Keratinocyte (primary cell): ENCODE measurements at regions not wholly inside any gene's neighbourhood (a gene's known extent, or its start where the extent isn't known, plus 50 kb on each side); places are given as distances from the start of the nearest gene placed in this dataset.

Experiments used
- DNase-seq: peaks from one replicate; pipeline ENCODE4 v3.0.0-alpha.2; 2011; ENCODE audit warnings: low read depth, missing footprints, low spot score
- FAIRE-seq: peaks from 2 replicates; lab custom pipeline; 2011; peaks lifted over from hg19 to GRCh38; lab: Jason Lieb, UNC
- H2AFZ ChIP-seq: 2 replicates; pipeline ENCODE4 v1.6.0; 2012; ENCODE audit warnings: low read length, control low read depth, inconsistent platforms; ENCODE audit not compliant: control insufficient read depth
- H3K27ac ChIP-seq: 2 replicates; pipeline ENCODE4 v1.5.1; 2011; ENCODE audit warnings: low read length; ENCODE audit not compliant: control insufficient read depth, insufficient read depth
- H3K27me3 ChIP-seq: 3 replicates; pipeline ENCODE4 v1.6.0; 2011; ENCODE audit warnings: low read length; ENCODE audit not compliant: control insufficient read depth, insufficient read depth; ENCODE audit errors: extremely low read depth
- H3K36me3 ChIP-seq, 2 experiments: 2 replicates in 1 of 2; 3 replicates in 1 of 2; pipeline ENCODE4 v1.5.1; 2011; ENCODE audit warnings: low read length in 2 of 2, mild to moderate bottlenecking in 1 of 2; ENCODE audit not compliant: control insufficient read depth in 2 of 2, insufficient read depth in 2 of 2; ENCODE audit errors: extremely low read depth in 1 of 2
- H3K4me1 ChIP-seq: 3 replicates; pipeline ENCODE4 v1.5.1; 2011; ENCODE audit warnings: low read length; ENCODE audit not compliant: control insufficient read depth, insufficient read depth; ENCODE audit errors: extremely low read depth
- H3K4me2 ChIP-seq: 3 replicates; pipeline ENCODE4 v1.6.0; 2011; ENCODE audit warnings: low read depth, low read length; ENCODE audit not compliant: control insufficient read depth, insufficient read depth; ENCODE audit errors: extremely low read depth
- H3K4me3 ChIP-seq, 3 experiments: fragments of 200-600 bp in 1 of 3; sonication (generic) in 1 of 3; 2 replicates in 2 of 3; 3 replicates in 1 of 3; pipeline ENCODE4 v1.5.1; 2011 to 2016; ENCODE audit warnings: low read length in 3 of 3, mild to moderate bottlenecking in 3 of 3, control low read depth in 2 of 3, inconsistent platforms in 1 of 3, low read depth in 1 of 3, mixed read lengths in 1 of 3, mixed run types in 1 of 3, moderate library complexity in 1 of 3; ENCODE audit not compliant: control insufficient read depth in 2 of 3, insufficient read depth in 2 of 3; ENCODE audit errors: extremely low read depth in 1 of 3
- H3K79me2 ChIP-seq: 2 replicates; pipeline ENCODE4 v1.6.0; 2012; ENCODE audit warnings: low read length; ENCODE audit not compliant: control insufficient read depth, insufficient read depth
- H3K9ac ChIP-seq: 3 replicates; pipeline ENCODE4 v1.6.0; 2011; ENCODE audit warnings: low read length; ENCODE audit not compliant: control insufficient read depth, insufficient read depth; ENCODE audit errors: extremely low read depth
- H3K9me1 ChIP-seq: 3 replicates; pipeline ENCODE4 v1.6.0; 2011; ENCODE audit warnings: low read length; ENCODE audit not compliant: control insufficient read depth, insufficient read depth; ENCODE audit errors: extremely low read depth
- H3K9me3 ChIP-seq: 2 replicates; pipeline ENCODE4 v1.5.1; 2012; ENCODE audit warnings: low read depth, low read length; ENCODE audit not compliant: control insufficient read depth
- H4K20me1 ChIP-seq: 3 replicates; pipeline ENCODE4 v1.6.0; 2011; ENCODE audit warnings: low read length; ENCODE audit not compliant: control insufficient read depth, insufficient read depth; ENCODE audit errors: extremely low read depth
- EZH2 ChIP-seq: IDR thresholded peaks from one replicate; pipeline ENCODE4 v1.6.1; 2012; ENCODE audit warnings: inconsistent platforms, mild to moderate bottlenecking, low read length, moderate library complexity
- dilution Hi-C: fragments of 300-500 bp; cut with MboI; formaldehyde crosslinking; loops from one replicate; pipeline ENCODE4 v1.7.0; 2020; ENCODE audit warnings: low sequenced_read_pairs; ENCODE audit not compliant: extremely low pct_ligation_motif_present
- TF ChIP-seq, protein P1 (sequence below), 3 experiments: IDR thresholded peaks in 1 of 3; conservative IDR thresholded peaks in 1 of 3; optimal IDR thresholded peaks in 1 of 3; 2 replicates in 2 of 3; 3 replicates in 1 of 3; pipeline versions ENCODE3 to v1.5.1; 2011; ENCODE audit warnings: low read length in 3 of 3, mild to moderate bottlenecking in 3 of 3, moderate library complexity in 2 of 3, control low read depth in 1 of 3, inconsistent platforms in 1 of 3; ENCODE audit not compliant: insufficient read depth in 2 of 3; ENCODE audit errors: extremely low read depth in 1 of 3

DNA sequence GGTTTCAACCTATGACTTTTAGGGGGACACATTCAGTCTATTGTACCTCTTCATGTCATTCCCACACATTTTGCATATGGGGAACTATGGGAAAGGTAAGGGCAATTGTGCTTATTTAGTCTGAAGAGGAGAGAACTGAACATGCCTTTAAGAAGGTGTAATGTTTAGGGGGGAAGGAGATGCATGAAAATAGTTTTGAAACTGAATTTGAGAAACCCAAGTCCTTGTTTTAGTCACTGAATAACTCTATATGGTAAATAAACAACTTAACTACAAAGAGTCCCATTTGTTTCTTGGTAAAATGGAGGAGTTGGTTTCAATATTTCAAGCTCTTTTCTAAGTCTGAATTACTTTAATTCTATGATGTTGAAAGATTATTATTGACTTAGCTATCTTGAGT is 166.1 kb downstream of the DNAJB9 start:
- Histone ChIP-seq H3K4me2 (no peak overlapping the region), H3K36me3 (no peaks in the 10 kb centered on the region), H3K27me3 (no peaks in the 10 kb centered on the region), H4K20me1 (no peaks in the 10 kb centered on the region), H3K79me2 (no peaks in the 10 kb centered on the region), H3K4me1 (no peaks in the 10 kb centered on the region), H3K9me3 (no peaks in the 10 kb centered on the region), H3K27ac (no peak overlapping the region), H2AFZ (no peak overlapping the region), H3K9ac (no peak overlapping the region), H3K9me1 (no peaks in the 10 kb centered on the region), H3K4me3 (no peak overlapping the region)
- dilution Hi-C loops, result no loop called here
- no peak for DNase-seq
- FAIRE-seq, result no peak
- no peak for TF ChIP-seq EZH2
- TF ChIP-seq, protein P1, sequence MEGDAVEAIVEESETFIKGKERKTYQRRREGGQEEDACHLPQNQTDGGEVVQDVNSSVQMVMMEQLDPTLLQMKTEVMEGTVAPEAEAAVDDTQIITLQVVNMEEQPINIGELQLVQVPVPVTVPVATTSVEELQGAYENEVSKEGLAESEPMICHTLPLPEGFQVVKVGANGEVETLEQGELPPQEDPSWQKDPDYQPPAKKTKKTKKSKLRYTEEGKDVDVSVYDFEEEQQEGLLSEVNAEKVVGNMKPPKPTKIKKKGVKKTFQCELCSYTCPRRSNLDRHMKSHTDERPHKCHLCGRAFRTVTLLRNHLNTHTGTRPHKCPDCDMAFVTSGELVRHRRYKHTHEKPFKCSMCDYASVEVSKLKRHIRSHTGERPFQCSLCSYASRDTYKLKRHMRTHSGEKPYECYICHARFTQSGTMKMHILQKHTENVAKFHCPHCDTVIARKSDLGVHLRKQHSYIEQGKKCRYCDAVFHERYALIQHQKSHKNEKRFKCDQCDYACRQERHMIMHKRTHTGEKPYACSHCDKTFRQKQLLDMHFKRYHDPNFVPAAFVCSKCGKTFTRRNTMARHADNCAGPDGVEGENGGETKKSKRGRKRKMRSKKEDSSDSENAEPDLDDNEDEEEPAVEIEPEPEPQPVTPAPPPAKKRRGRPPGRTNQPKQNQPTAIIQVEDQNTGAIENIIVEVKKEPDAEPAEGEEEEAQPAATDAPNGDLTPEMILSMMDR (optimal IDR thresholded peaks at IDR 0.05 in 1 of 3, IDR thresholded peaks at IDR 0.05 in 1 of 3, conservative IDR thresholded peaks at IDR 0.05 in 1 of 3; ENCODE audit: extremely low read depth in 1 of 3, insufficient read depth in 2 of 3, low read length in 3 of 3), result no peak

DNA sequence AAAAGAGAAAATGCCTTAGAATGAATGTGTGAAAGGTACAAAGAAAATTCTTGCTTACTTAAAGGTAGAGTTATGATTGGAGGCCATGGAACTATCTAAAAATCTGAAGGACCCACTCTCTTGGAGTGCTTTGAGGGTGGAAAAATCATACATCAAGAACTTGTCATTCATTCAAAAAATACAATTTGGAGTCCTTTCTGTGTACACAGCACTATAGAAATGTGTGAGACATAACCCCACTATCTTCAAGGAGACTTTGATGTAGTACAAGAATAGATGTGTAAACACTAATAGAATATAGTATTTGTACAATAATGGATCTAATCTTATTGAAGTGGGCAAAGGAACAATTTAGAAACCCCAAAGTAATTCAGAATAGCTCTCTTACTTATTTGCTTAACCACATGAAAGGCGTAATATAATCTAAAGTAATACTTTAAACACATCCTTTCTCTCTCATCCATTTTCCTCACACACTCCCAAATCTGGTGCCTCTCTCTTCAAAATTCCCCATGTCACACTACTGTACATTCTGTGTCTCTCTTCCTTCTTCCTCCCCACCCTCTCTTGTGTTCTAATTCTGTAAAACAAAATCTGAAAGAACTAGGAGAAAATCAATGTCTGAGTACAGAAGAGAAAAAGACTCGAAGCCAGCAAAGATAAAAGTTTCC is 166.7 kb downstream of the DNAJB9 start:
- H3K27me3 ChIP-seq, result no peaks in the 10 kb centered on the region
- no peak overlapping the region for H2AFZ ChIP-seq
- no peak overlapping the region for H3K9ac ChIP-seq
- no peaks in the 10 kb centered on the region for H3K36me3 ChIP-seq
- FAIRE-seq, result no peak
- H3K4me3 ChIP-seq, result no peak overlapping the region
- TF ChIP-seq EZH2, result no peak
- TF ChIP-seq, protein P1 (optimal IDR thresholded peaks at IDR 0.05 in 1 of 3, IDR thresholded peaks at IDR 0.05 in 1 of 3, conservative IDR thresholded peaks at IDR 0.05 in 1 of 3; ENCODE audit: extremely low read depth in 1 of 3, insufficient read depth in 2 of 3, low read length in 3 of 3), result no peak
- no peaks in the 10 kb centered on the region for H3K9me1 ChIP-seq
- no peaks in the 10 kb centered on the region for H4K20me1 ChIP-seq
- H3K79me2 ChIP-seq, result no peaks in the 10 kb centered on the region
- no peak overlapping the region for H3K27ac ChIP-seq
- no peaks in the 10 kb centered on the region for H3K4me1 ChIP-seq
- dilution Hi-C loops, result no loop called here
- H3K9me3 ChIP-seq, result no peaks in the 10 kb centered on the region
- no peak for DNase-seq
- H3K4me2 ChIP-seq, result no peak overlapping the region
